Smooth muscle cell (in vitro differentiated cells): ENCODE measurements at regions not wholly inside any gene's neighbourhood (a gene's known extent, or its start where the extent isn't known, plus 50 kb on each side); places are given as distances from the start of the nearest gene placed in this dataset.

Experiments used
- DNase-seq: peaks from one replicate; lab custom pipeline; 2025; ENCODE audit not compliant: unreplicated experiment; lab: John Stamatoyannopoulos, UW
- H2AFZ ChIP-seq: fragments of 200-600 bp; sonication (generic); 2 replicates; pipeline ENCODE4 v1.6.0; 2016; ENCODE audit warnings: antibody characterized with exemption, low read depth, mild to moderate bottlenecking
- H3F3A ChIP-seq: fragments of 200-600 bp; sonication (generic); 2 replicates; pipeline ENCODE4 v1.6.0; 2017; ENCODE audit warnings: antibody characterized with exemption, low read depth
- H3K27ac ChIP-seq: fragments of 200-600 bp; sonication (generic); 2 replicates; pipeline ENCODE4 v1.5.1; 2016; ENCODE audit warnings: low read depth, mild to moderate bottlenecking
- H3K27me3 ChIP-seq: fragments of 200-600 bp; sonication (generic); 2 replicates; pipeline ENCODE4 v1.6.1; 2016; ENCODE audit warnings: low read depth, mild to moderate bottlenecking
- H3K36me3 ChIP-seq: fragments of 200-600 bp; sonication (generic); 2 replicates; pipeline ENCODE4 v1.5.1; 2016; ENCODE audit warnings: low read depth
- H3K4me1 ChIP-seq: fragments of 200-600 bp; sonication (generic); 2 replicates; pipeline ENCODE4 v1.5.1; 2016; ENCODE audit warnings: low read depth
- H3K4me2 ChIP-seq: fragments of 200-600 bp; sonication (generic); 2 replicates; pipeline ENCODE4 v1.6.0; 2016; ENCODE audit warnings: mild to moderate bottlenecking
- H3K4me3 ChIP-seq: fragments of 200-600 bp; sonication (generic); 2 replicates; pipeline ENCODE4 v1.5.1; 2016; ENCODE audit warnings: mild to moderate bottlenecking
- H3K79me2 ChIP-seq: fragments of 200-600 bp; sonication (generic); 2 replicates; pipeline ENCODE4 v1.6.0; 2016; ENCODE audit warnings: low read depth, mild to moderate bottlenecking
- H3K9ac ChIP-seq: fragments of 200-600 bp; sonication (generic); 2 replicates; pipeline ENCODE4 v1.6.0; 2016; ENCODE audit warnings: low read depth
- H3K9me3 ChIP-seq: fragments of 200-600 bp; sonication (generic); replicated peaks from 2 replicates; pipeline ENCODE4 v1.5.1; 2016; ENCODE audit warnings: low read depth
- H4K20me1 ChIP-seq: fragments of 200-600 bp; sonication (generic); 2 replicates; pipeline ENCODE4 v1.6.0; 2016; ENCODE audit warnings: low read depth
- WGBS: methylation state at CpG from one replicate; pipeline ENCODE4 v1.1.7; 2016; ENCODE audit warnings: low lambda C conversion rate; 5-methylcytosine and 5-hydroxymethylcytosine counted together
- TF ChIP-seq, protein P1 (sequence below): fragments of 200-600 bp; sonication (generic); IDR thresholded peaks from 2 replicates; pipeline ENCODE4 v1.5.1; 2017; ENCODE audit warnings: borderline replicate concordance, mild to moderate bottlenecking, antibody characterized with exemption; ENCODE audit not compliant: insufficient read depth, poor library complexity, severe bottlenecking

DNA sequence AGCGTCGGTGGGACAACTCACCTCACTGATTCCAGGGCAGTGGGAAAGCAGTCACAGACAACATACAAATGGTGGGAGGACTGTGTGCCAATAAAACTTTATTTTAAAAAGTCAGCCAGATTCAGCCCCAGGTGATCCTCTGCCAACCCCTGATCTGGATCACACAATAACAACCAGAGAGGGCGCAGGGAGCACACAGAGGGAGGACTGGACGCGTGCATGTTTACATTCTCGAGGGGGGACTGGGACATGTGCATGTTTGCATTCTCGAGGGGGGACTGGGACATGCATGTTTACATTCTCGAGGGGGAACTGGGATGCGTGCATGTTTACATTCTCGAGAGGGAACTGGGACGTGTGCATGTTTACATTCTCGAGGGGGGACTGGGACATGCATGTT lies 209.5 kb downstream of the NDUFA10 start:
- TF ChIP-seq, protein P1, sequence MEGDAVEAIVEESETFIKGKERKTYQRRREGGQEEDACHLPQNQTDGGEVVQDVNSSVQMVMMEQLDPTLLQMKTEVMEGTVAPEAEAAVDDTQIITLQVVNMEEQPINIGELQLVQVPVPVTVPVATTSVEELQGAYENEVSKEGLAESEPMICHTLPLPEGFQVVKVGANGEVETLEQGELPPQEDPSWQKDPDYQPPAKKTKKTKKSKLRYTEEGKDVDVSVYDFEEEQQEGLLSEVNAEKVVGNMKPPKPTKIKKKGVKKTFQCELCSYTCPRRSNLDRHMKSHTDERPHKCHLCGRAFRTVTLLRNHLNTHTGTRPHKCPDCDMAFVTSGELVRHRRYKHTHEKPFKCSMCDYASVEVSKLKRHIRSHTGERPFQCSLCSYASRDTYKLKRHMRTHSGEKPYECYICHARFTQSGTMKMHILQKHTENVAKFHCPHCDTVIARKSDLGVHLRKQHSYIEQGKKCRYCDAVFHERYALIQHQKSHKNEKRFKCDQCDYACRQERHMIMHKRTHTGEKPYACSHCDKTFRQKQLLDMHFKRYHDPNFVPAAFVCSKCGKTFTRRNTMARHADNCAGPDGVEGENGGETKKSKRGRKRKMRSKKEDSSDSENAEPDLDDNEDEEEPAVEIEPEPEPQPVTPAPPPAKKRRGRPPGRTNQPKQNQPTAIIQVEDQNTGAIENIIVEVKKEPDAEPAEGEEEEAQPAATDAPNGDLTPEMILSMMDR, result no peak

DNA sequence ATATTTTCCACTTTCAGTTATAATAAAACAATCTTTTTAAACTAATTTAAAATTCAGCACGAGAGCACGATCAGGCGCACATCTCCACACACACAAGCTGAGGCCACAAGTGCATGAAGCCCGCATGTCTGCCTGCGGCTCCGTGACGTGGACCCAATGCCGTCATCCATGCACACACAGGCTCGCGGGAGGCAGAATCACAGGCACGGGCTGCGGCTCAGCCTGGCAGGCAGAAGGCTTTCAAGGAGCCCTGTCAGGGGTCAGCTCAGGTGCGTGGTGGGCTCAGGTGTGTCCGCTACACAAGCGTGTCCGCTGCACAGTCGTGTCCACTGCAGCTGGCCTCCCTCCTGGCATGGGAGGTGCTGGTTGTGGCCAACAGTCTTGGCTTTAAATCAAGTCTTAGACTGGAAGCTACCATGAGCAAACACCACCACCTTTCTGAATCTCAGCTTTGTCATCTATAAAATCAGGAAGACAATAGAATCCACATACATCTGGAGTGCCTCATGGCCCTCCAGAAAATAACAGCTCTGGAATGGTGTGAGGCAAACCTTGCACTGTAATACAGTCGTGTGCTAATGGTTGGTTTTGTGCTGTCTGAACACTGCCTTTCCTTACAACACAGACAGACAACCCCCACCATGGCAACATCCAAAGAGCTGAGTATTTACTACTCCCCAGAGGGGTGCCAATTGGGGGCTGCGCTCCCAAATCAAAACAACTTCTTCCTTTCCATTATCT lies 210.1 kb downstream of the NDUFA10 start:
- DNase-seq, result no peak
- whole genome bisulfite sequencing, result 96% methylated on average over 19 of the region's 19 CpGs
- no peak overlapping the region for H3K9ac ChIP-seq

More for the DNA sequence above, 209.5 kb downstream of the NDUFA10 start:
- Histone ChIP-seq H4K20me1 (no peaks in the 10 kb centered on the region), H3K4me3 (no peak overlapping the region), H3K4me2 (no peak overlapping the region), H3K4me1 (no peaks in the 10 kb centered on the region), H3K27me3 (peaks cover 4% of the 10 kb centered on the region), H3K27ac (no peak overlapping the region), H3K9me3 (no peaks in the 10 kb centered on the region), H3K36me3 (no peaks in the 10 kb centered on the region), H2AFZ (no peak overlapping the region), H3K79me2 (no peaks in the 10 kb centered on the region), H3K9ac (no peak overlapping the region), H3F3A (no peaks in the 10 kb centered on the region)
- no peak for DNase-seq
- WGBS, result 78% methylated on average over 12 of the region's 12 CpGs

DNA sequence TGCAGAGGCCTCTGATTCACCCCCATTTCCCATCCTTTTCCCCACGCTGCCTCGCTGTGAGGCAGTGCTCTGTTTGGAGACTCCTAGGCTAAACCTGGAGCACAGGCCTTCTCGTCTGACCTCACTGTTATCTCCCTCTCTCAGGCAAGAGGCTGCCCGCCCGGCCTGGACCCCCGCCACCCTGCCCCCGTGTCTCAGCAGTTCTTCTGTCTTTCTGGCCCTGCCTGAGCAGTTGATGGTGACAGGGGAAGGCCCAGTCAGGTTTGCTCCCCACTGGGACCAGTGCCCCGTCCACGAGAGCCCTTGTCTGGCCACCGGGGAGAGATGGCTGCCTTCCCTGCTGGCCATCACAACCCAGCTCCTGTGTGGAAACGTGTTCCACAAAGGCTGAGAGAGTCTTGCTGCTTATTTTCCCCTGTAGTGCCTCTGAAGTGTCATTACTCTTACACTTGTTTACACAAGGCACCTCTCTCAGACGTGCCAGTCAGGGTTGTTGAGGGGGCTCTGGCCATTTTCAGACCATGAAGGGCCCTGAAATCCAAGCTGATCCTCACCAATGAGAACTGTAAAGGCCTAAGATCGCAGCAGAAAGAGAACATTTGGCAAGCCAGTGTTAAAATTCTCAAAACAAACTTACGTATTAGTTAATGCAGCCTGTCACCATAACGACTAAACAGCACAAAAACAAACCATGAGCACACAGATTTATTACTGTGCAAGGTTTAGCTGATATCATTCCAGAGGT lies 210.9 kb downstream of the NDUFA10 start:
- peaks cover 4% of the 10 kb centered on the region for H3K27me3 ChIP-seq
- no peaks in the 10 kb centered on the region for H4K20me1 ChIP-seq
- H3K79me2 ChIP-seq, result no peaks in the 10 kb centered on the region
- no peaks in the 10 kb centered on the region for H3K9me3 ChIP-seq
- no peak overlapping the region for H3K9ac ChIP-seq
- no peak overlapping the region for H3K27ac ChIP-seq
- WGBS, result 71% methylated on average over 15 of the region's 15 CpGs
- H3K4me3 ChIP-seq, result no peak overlapping the region
- TF ChIP-seq, protein P1, result no peak
- no peak overlapping the region for H3K4me2 ChIP-seq
- no peak for DNase-seq
- H3K36me3 ChIP-seq, result no peaks in the 10 kb centered on the region
- no peaks in the 10 kb centered on the region for H3F3A ChIP-seq
- H3K4me1 ChIP-seq, result no peaks in the 10 kb centered on the region
- H2AFZ ChIP-seq, result no peak overlapping the region

More for the DNA sequence above, 210.1 kb downstream of the NDUFA10 start:
- Histone ChIP-seq H3K4me1 (no peaks in the 10 kb centered on the region), H3K9me3 (no peaks in the 10 kb centered on the region), H3K79me2 (no peaks in the 10 kb centered on the region), H3K4me3 (no peak overlapping the region), H3K36me3 (no peaks in the 10 kb centered on the region), H3F3A (no peaks in the 10 kb centered on the region), H4K20me1 (no peaks in the 10 kb centered on the region), H3K27ac (no peak overlapping the region), H3K4me2 (no peak overlapping the region), H2AFZ (no peak overlapping the region), H3K27me3 (peaks cover 4% of the 10 kb centered on the region)
- TF ChIP-seq, protein P1, result no peak
